HepG2 (cell line): ENCODE measurements at regions not wholly inside any gene's neighbourhood (a gene's known extent, or its start where the extent isn't known, plus 50 kb on each side); places are given as distances from the start of the nearest gene placed in this dataset.

Source experiments
- ATAC-seq: fragments of 200-7000 bp; cut with Tn5 transposase; 3 replicates; pipeline ENCODE4 v1.9.1; 2020; ENCODE audit warnings: mild to moderate bottlenecking, moderate library complexity
- BruUV-seq: library from RNA; stranded (reverse); fragments of 400-500 nt; replicated peaks from 2 replicates; lab custom pipeline; 2021; lab: Mats Ljungman, UMichigan
- CTCF ChIA-PET: fragments of 300-600 bp; formaldehyde crosslinking; extraction: SDS; loops from one replicate; lab custom pipeline; 2021; ENCODE audit warnings: low total read pairs, inconsistent platforms, low intra/inter-chr PET ratio; lab: Yijun Ruan, JAX
- POLR2A ChIA-PET: fragments of 350-600 bp; sonication (Branson Sonifier 250); formaldehyde crosslinking; loops from one replicate; lab custom pipeline; 2020; ENCODE audit warnings: antibody characterized with exemption, inconsistent platforms; lab: Yijun Ruan, JAX
- DNase-seq: peaks from one replicate; pipeline ENCODE4 v3.0.0-alpha.2; 2015; ENCODE audit warnings: low spot score
- FAIRE-seq: peaks from 3 replicates; lab custom pipeline; 2011; peaks lifted over from hg19 to GRCh38; lab: Jason Lieb, UNC
- H2AFZ ChIP-seq: one replicate; pipeline ENCODE4 v1.6.1; 2011; ENCODE audit warnings: low read length, inconsistent platforms
- H3K27ac ChIP-seq: fragments of 300-600 bp; 3 replicates; pipeline ENCODE4 v1.8.0; 2011; ENCODE audit warnings: mixed run types, mild to moderate bottlenecking, mixed read lengths, low read length, inconsistent platforms; ENCODE audit not compliant: insufficient read depth; ENCODE audit errors: extremely low read length
- H3K27me3 ChIP-seq, 2 experiments: fragments of 200-600 bp in 1 of 2; 2 replicates in 1 of 2; 3 replicates in 1 of 2; pipeline versions ENCODE4 v1.6.0 to v1.8.0; 2011; ENCODE audit warnings: low read length in 2 of 2, mild to moderate bottlenecking in 2 of 2, moderate library complexity in 2 of 2, inconsistent platforms in 1 of 2; ENCODE audit not compliant: insufficient read depth in 2 of 2, control insufficient read depth in 1 of 2
- H3K36me3 ChIP-seq, 2 experiments: fragments of 200-600 bp in 1 of 2; replicated peaks in 1 of 2; 2 replicates in 1 of 2; 3 replicates in 1 of 2; pipeline versions ENCODE4 v1.5.1 to v1.8.0; 2011; ENCODE audit warnings: low read length in 2 of 2, inconsistent platforms in 1 of 2; ENCODE audit not compliant: insufficient read depth in 2 of 2, control insufficient read depth in 1 of 2
- H3K4me1 ChIP-seq: 2 replicates; pipeline ENCODE4 v1.5.1; 2012; ENCODE audit warnings: low read length, inconsistent platforms; ENCODE audit not compliant: insufficient read depth
- H3K4me2 ChIP-seq: 2 replicates; pipeline ENCODE4 v1.6.0; 2011; ENCODE audit warnings: low read depth, low read length, inconsistent platforms
- H3K4me3 ChIP-seq, 3 experiments: fragments of 200-600 bp in 1 of 3; sonication (generic), shearing (Covaris generic) in 1 of 3; replicated peaks in 1 of 3; 2 replicates each; pipeline ENCODE4 v1.5.1; 2011 to 2016; ENCODE audit warnings: low read length in 3 of 3, inconsistent platforms in 2 of 3, low read depth in 2 of 3, mild to moderate bottlenecking in 2 of 3, control low read depth in 1 of 3, mixed read lengths in 1 of 3; ENCODE audit not compliant: insufficient read depth in 1 of 3
- H3K79me2 ChIP-seq: one replicate; pipeline ENCODE4 v1.6.1; 2011; ENCODE audit warnings: low read length, inconsistent platforms; ENCODE audit not compliant: insufficient read depth
- H3K9ac ChIP-seq: 2 replicates; pipeline ENCODE4 v1.6.0; 2011; ENCODE audit warnings: mild to moderate bottlenecking, low read depth, low read length, inconsistent platforms; ENCODE audit not compliant: insufficient read depth
- H3K9me3 ChIP-seq: 2 replicates; pipeline ENCODE4 v1.5.1; 2012; ENCODE audit warnings: mild to moderate bottlenecking, low read length
- H4K20me1 ChIP-seq: 2 replicates; pipeline ENCODE4 v1.6.0; 2011; ENCODE audit warnings: inconsistent platforms, mild to moderate bottlenecking, low read length, moderate library complexity; ENCODE audit not compliant: insufficient read depth
- MAFF ChIP-seq: IDR thresholded peaks from 2 replicates; pipeline ENCODE4 v1.6.1; 2011; ENCODE audit warnings: low read depth, low read length, improper control_type of control experiment
- MAFK ChIP-seq, 2 experiments: IDR thresholded peaks in 1 of 2; conservative IDR thresholded peaks in 1 of 2; 2 replicates each; pipeline ENCODE4 v1.6.1; 2011; ENCODE audit warnings: improper control_type of control experiment in 2 of 2, low read length in 2 of 2
- NR3C1 ChIP-seq: sonication (generic); formaldehyde crosslinking; IDR thresholded peaks from 2 replicates; pipeline ENCODE4 v1.4.0; 2020; ENCODE audit warnings: missing genetic modification reagents
- SMARCC2 ChIP-seq: fragments of 450-650 bp; IDR thresholded peaks from 2 replicates; pipeline ENCODE4 v1.6.1; 2017; ENCODE audit warnings: antibody characterized with exemption, mild to moderate bottlenecking
- STAG1 ChIP-seq: sonication (generic); formaldehyde crosslinking; IDR thresholded peaks from 2 replicates; pipeline ENCODE4 v1.4.0; 2020; ENCODE audit warnings: missing genetic modification reagents
- ZNF432 ChIP-seq: sonication (generic); formaldehyde crosslinking; IDR thresholded peaks from 2 replicates; pipeline ENCODE4 v1.5.0; 2020; ENCODE audit warnings: missing genetic modification reagents, mild to moderate bottlenecking, borderline replicate concordance
- ZNF777 ChIP-seq: sonication (generic); formaldehyde crosslinking; IDR thresholded peaks from 2 replicates; pipeline ENCODE4 v1.4.0; 2020; ENCODE audit warnings: missing genetic modification reagents
- WGBS: methylation state at CpG from one replicate; pipeline ENCODE4 v1.1.6; 2017; ENCODE audit warnings: low lambda C conversion rate; 5-methylcytosine and 5-hydroxymethylcytosine counted together
- in situ Hi-C: cut with HindIII; loops from 2 replicates; pipeline ENCODE4 v1.10.0; 2017; ENCODE audit warnings: low pct_unique_long_range_greater_than_20kb; ENCODE audit not compliant: extremely low pct_ligation_motif_present
- intact Hi-C: fragments of 100-400 bp; cut with micrococcal nuclease; formaldehyde crosslinking; loops from one replicate; pipeline ENCODE4 v1.10.0; 2022; ENCODE audit not compliant: unreplicated experiment
- TF ChIP-seq, protein P1 (sequence below): IDR thresholded peaks from 2 replicates; pipeline ENCODE4 v1.6.1; 2012; ENCODE audit warnings: low read depth, low read length, improper control_type of control experiment

- intact Hi-C loops: no loop called here
These were observed 1317.7 kb upstream of the ACVR2A start for GRCh38 chr2:146527166-146527565.

GRCh38 chr2:146523196-146523595, 1321.6 kb upstream of the ACVR2A start:
- ATAC-seq: no peak
- no peak for DNase-seq
- no peaks in the 10 kb centered on the region for H3K27me3 ChIP-seq

More at GRCh38 chr2:146527166-146527565, 1317.7 kb upstream of the ACVR2A start:
- Histone ChIP-seq H3K79me2 (no peaks in the 10 kb centered on the region), H3K27me3 (no peaks in the 10 kb centered on the region), H4K20me1 (no peaks in the 10 kb centered on the region), H3K4me1 (no peaks in the 10 kb centered on the region), H2AFZ (no peak overlapping the region), H3K27ac (no peak overlapping the region), H3K4me3 (no peak overlapping the region), H3K9ac (no peak overlapping the region), H3K4me2 (no peak overlapping the region), H3K36me3 (no peaks in the 10 kb centered on the region), H3K9me3 (no peaks in the 10 kb centered on the region)
- in situ Hi-C loops: no loop called here
- ChIA-PET POLR2A (no interaction called here), CTCF (no interaction called here)
- DNase-seq: no peak
- no peak for ATAC-seq
- FAIRE-seq: no peak
- no TSS peak for BruUV-seq
- TF ChIP-seq ZNF432 (CRISPR knock-in tag): no peak

More at GRCh38 chr2:146523196-146523595, 1321.6 kb upstream of the ACVR2A start:
- Histone ChIP-seq H3K4me1 (no peaks in the 10 kb centered on the region), H3K79me2 (no peaks in the 10 kb centered on the region), H2AFZ (no peak overlapping the region), H3K4me2 (no peak overlapping the region), H3K27ac (no peak overlapping the region), H4K20me1 (no peaks in the 10 kb centered on the region), H3K9ac (no peak overlapping the region), H3K36me3 (no peaks in the 10 kb centered on the region), H3K4me3 (no peak overlapping the region), H3K9me3 (no peaks in the 10 kb centered on the region)
- 0% methylated on average over 1 of the region's 1 CpG for WGBS
- in situ Hi-C loops: no loop called here
- ChIA-PET CTCF (no interaction called here), POLR2A (no interaction called here)
- TF ChIP-seq SMARCC2: no peak
- peak; percentile 51 for TF ChIP-seq STAG1 (CRISPR knock-in tag)
- 0 out of 2 replicates have a peak, but pooled peaks have one; percentile 27 for TF ChIP-seq MAFF
- TF ChIP-seq, protein P1, sequence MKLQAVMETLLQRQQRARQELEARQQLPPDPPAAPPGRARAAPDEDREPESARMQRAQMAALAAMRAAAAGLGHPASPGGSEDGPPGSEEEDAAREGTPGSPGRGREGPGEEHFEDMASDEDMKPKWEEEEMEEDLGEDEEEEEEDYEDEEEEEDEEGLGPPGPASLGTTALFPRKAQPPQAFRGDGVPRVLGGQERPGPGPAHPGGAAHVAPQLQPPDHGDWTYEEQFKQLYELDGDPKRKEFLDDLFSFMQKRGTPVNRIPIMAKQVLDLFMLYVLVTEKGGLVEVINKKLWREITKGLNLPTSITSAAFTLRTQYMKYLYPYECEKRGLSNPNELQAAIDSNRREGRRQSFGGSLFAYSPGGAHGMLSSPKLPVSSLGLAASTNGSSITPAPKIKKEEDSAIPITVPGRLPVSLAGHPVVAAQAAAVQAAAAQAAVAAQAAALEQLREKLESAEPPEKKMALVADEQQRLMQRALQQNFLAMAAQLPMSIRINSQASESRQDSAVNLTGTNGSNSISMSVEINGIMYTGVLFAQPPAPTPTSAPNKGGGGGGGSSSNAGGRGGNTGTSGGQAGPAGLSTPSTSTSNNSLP: peak; percentile 55; the same call in 1 of the 2 replicates
- TF ChIP-seq NR3C1 (CRISPR knock-in tag): no peak
- peak in 1 of 2 experiments; percentile 25; a peak in 1 of 4 replicates for TF ChIP-seq MAFK (conservative IDR thresholded peaks at IDR 0.05 in 1 of 2, IDR thresholded peaks at IDR 0.05 in 1 of 2; ENCODE audit: low read length in 2 of 2)
- TF ChIP-seq ZNF777 (CRISPR knock-in tag): no peak
- FAIRE-seq: no peak
- intact Hi-C loops: no loop called here
- no TSS peak for BruUV-seq
